ENCODE measurements at regions not wholly inside any gene's neighbourhood (a gene's known extent, or its start where the extent isn't known, plus 50 kb on each side); places are given as distances from the start of the nearest gene placed in this dataset.

DNA sequence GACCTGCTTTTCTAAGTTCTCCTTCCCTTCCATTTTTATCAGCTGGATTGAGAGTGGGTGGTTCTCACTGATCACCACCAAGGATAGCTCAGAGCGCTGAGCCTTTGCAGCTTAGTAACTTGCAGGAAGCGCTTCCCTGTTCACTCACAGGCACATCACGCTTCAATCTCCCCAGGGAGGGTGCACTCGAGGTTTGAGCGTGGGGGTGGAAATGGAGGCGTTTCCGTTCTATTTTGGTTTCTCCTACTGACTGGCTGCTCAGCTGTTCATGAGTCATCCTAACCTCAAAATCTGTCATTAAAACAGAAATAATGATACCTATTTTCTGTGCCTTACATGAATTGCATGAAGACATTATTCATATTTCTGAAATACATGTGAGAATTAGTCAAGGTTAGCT is 292.1 kb downstream of the SPRY2 start (continued):
- TF ChIP-seq, protein P1, sequence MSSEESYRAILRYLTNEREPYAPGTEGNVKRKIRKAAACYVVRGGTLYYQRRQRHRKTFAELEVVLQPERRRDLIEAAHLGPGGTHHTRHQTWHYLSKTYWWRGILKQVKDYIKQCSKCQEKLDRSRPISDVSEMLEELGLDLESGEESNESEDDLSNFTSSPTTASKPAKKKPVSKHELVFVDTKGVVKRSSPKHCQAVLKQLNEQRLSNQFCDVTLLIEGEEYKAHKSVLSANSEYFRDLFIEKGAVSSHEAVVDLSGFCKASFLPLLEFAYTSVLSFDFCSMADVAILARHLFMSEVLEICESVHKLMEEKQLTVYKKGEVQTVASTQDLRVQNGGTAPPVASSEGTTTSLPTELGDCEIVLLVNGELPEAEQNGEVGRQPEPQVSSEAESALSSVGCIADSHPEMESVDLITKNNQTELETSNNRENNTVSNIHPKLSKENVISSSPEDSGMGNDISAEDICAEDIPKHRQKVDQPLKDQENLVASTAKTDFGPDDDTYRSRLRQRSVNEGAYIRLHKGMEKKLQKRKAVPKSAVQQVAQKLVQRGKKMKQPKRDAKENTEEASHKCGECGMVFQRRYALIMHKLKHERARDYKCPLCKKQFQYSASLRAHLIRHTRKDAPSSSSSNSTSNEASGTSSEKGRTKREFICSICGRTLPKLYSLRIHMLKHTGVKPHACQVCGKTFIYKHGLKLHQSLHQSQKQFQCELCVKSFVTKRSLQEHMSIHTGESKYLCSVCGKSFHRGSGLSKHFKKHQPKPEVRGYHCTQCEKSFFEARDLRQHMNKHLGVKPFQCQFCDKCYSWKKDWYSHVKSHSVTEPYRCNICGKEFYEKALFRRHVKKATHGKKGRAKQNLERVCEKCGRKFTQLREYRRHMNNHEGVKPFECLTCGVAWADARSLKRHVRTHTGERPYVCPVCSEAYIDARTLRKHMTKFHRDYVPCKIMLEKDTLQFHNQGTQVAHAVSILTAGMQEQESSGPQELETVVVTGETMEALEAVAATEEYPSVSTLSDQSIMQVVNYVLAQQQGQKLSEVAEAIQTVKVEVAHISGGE (CRISPR knock-in tag; IDR thresholded peaks at IDR 0.05), result no peak
- TF ChIP-seq ASH2L (IDR thresholded peaks at IDR 0.05; ENCODE audit: borderline replicate concordance, low read depth) (no peak), DPF2 (IDR thresholded peaks at IDR 0.05) (peak; percentile 98), SMAD1 (IDR thresholded peaks at IDR 0.05; ENCODE audit: low read depth, partially characterized antibody) (no peak), JUND (IDR thresholded peaks at IDR 0.05; ENCODE audit: low read depth, low read length) (peak; percentile 95), EED (IDR thresholded peaks at IDR 0.05; ENCODE audit: low read depth) (peak; percentile 95), PML (IDR thresholded peaks at IDR 0.05; ENCODE audit: low read length) (peak; percentile 88), MEF2B (IDR thresholded peaks at IDR 0.05; ENCODE audit: partially characterized antibody, poor library complexity, severe bottlenecking) (peak; percentile 99), BMI1 (IDR thresholded peaks at IDR 0.05; ENCODE audit: borderline replicate concordance) (peak; percentile 81), TCF12 (IDR thresholded peaks at IDR 0.05; ENCODE audit: low read depth, low read length) (peak; percentile 92), BCL11A (IDR thresholded peaks at IDR 0.05; ENCODE audit: low read depth, low read length) (peak; percentile 97), FOS (IDR thresholded peaks at IDR 0.05; ENCODE audit: borderline replicate concordance, extremely low read depth, insufficient read length) (peak; percentile 7)
- TF ChIP-seq, protein P2, sequence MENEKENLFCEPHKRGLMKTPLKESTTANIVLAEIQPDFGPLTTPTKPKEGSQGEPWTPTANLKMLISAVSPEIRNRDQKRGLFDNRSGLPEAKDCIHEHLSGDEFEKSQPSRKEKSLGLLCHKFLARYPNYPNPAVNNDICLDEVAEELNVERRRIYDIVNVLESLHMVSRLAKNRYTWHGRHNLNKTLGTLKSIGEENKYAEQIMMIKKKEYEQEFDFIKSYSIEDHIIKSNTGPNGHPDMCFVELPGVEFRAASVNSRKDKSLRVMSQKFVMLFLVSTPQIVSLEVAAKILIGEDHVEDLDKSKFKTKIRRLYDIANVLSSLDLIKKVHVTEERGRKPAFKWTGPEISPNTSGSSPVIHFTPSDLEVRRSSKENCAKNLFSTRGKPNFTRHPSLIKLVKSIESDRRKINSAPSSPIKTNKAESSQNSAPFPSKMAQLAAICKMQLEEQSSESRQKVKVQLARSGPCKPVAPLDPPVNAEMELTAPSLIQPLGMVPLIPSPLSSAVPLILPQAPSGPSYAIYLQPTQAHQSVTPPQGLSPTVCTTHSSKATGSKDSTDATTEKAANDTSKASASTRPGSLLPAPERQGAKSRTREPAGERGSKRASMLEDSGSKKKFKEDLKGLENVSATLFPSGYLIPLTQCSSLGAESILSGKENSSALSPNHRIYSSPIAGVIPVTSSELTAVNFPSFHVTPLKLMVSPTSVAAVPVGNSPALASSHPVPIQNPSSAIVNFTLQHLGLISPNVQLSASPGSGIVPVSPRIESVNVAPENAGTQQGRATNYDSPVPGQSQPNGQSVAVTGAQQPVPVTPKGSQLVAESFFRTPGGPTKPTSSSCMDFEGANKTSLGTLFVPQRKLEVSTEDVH (IDR thresholded peaks at IDR 0.05; ENCODE audit: low read depth, partially characterized antibody), result no peak
- TF ChIP-seq, protein P3, sequence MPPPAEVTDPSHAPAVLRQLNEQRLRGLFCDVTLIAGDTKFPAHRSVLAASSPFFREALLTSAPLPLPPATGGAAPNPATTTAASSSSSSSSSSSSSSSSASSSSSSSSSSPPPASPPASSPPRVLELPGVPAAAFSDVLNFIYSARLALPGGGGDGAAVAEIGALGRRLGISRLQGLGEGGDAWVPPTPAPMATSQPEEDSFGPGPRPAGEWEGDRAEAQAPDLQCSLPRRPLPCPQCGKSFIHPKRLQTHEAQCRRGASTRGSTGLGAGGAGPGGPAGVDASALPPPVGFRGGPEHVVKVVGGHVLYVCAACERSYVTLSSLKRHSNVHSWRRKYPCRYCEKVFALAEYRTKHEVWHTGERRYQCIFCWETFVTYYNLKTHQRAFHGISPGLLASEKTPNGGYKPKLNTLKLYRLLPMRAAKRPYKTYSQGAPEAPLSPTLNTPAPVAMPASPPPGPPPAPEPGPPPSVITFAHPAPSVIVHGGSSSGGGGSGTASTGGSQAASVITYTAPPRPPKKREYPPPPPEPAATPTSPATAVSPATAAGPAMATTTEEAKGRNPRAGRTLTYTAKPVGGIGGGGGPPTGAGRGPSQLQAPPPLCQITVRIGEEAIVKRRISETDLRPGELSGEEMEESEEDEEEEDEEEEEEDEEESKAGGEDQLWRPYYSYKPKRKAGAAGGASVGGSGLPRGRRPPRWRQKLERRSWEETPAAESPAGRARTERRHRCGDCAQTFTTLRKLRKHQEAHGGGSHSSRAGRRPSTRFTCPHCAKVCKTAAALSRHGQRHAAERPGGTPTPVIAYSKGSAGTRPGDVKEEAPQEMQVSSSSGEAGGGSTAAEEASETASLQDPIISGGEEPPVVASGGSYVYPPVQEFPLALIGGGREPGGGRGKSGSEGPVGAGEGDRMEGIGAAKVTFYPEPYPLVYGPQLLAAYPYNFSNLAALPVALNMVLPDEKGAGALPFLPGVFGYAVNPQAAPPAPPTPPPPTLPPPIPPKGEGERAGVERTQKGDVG (CRISPR knock-in tag; IDR thresholded peaks at IDR 0.05), result no peak
- TF ChIP-seq, protein P4, sequence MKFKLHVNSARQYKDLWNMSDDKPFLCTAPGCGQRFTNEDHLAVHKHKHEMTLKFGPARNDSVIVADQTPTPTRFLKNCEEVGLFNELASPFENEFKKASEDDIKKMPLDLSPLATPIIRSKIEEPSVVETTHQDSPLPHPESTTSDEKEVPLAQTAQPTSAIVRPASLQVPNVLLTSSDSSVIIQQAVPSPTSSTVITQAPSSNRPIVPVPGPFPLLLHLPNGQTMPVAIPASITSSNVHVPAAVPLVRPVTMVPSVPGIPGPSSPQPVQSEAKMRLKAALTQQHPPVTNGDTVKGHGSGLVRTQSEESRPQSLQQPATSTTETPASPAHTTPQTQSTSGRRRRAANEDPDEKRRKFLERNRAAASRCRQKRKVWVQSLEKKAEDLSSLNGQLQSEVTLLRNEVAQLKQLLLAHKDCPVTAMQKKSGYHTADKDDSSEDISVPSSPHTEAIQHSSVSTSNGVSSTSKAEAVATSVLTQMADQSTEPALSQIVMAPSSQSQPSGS (IDR thresholded peaks at IDR 0.05; ENCODE audit: low read length), result peak; percentile 97
- TF ChIP-seq, protein P5, sequence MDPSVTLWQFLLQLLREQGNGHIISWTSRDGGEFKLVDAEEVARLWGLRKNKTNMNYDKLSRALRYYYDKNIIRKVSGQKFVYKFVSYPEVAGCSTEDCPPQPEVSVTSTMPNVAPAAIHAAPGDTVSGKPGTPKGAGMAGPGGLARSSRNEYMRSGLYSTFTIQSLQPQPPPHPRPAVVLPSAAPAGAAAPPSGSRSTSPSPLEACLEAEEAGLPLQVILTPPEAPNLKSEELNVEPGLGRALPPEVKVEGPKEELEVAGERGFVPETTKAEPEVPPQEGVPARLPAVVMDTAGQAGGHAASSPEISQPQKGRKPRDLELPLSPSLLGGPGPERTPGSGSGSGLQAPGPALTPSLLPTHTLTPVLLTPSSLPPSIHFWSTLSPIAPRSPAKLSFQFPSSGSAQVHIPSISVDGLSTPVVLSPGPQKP (IDR thresholded peaks at IDR 0.05; ENCODE audit: low read depth, low read length), result peak; percentile 65; the same call in 1 of the 2 replicates

Measured in GM12878 (cell line).